T-helper 2 cell treated with Interferon-gamma antibody and Interleukin-4, amounts not matched to agents 5 μg/mL and 100 μg/mL, for 36 hours (primary cell): ENCODE measurements at regions not wholly inside any gene's neighbourhood (a gene's known extent, or its start where the extent isn't known, plus 50 kb on each side); places are given as distances from the start of the nearest gene placed in this dataset.

Experiments
- DNase-seq: peaks from one replicate; pipeline ENCODE4 v3.0.0; 2021; ENCODE audit warnings: low spot score
- H3K27ac Mint-ChIP-seq: one replicate; pipeline ENCODE4 v1.8.0; 2021; ENCODE audit warnings: mild to moderate bottlenecking, mixed read lengths
- H3K27me3 Mint-ChIP-seq: one replicate; pipeline ENCODE4 v1.8.0; 2021; ENCODE audit warnings: low read depth, mixed read lengths
- H3K36me3 Mint-ChIP-seq: one replicate; pipeline ENCODE4 v1.8.0; 2021; ENCODE audit warnings: low read depth, mixed read lengths
- H3K4me1 Mint-ChIP-seq: one replicate; pipeline ENCODE4 v1.8.0; 2021; ENCODE audit warnings: low read depth, mixed read lengths
- H3K4me3 Mint-ChIP-seq: one replicate; pipeline ENCODE4 v1.8.0; 2022; ENCODE audit warnings: mild to moderate bottlenecking, moderate library complexity, mixed read lengths
- H3K9me3 Mint-ChIP-seq: one replicate; pipeline ENCODE4 v1.8.0; 2021; ENCODE audit warnings: mixed read lengths

DNA sequence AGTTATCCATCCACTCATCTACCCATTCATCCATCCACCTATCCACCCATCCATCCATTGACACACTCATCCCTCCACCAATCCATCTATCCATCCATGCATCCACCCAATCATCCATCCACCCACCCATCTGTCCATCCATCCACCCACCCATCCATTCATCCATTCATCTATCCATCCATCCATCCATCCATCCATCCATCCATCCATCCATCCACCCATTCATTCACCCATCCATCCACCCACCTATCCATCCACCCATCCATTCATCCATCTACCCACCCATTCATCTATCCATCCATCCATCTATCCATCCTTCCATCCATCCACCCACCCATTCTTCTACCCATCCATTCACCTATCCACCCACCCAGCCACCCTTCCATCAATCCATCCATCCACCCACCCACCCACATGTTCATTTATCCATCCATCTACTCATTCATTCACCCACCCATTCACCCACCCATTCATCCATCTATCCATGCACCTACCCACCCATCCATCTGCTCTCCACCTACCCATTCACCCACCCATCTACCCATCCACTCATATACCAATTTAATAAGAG, 193.8 kb upstream of the ARID2 start:
- no peaks in the 10 kb centered on the region for H3K9me3 Mint-ChIP-seq
- H3K4me3 Mint-ChIP-seq = no peak overlapping the region
- peaks cover 16% of the 10 kb centered on the region for H3K27me3 Mint-ChIP-seq
- no peak for DNase-seq
- H3K36me3 Mint-ChIP-seq = no peaks in the 10 kb centered on the region
- H3K4me1 Mint-ChIP-seq = no peaks in the 10 kb centered on the region
- H3K27ac Mint-ChIP-seq = no peak overlapping the region

- no peak for DNase-seq
- Mint-ChIP-seq H3K27me3 (peaks cover 14% of the 10 kb centered on the region), H3K4me3 (no peak overlapping the region), H3K9me3 (no peaks in the 10 kb centered on the region), H3K36me3 (no peaks in the 10 kb centered on the region), H3K4me1 (no peaks in the 10 kb centered on the region), H3K27ac (no peak overlapping the region)
These were observed 193.2 kb upstream of the ARID2 start for GRCh38 chr12:45536284-45536683.

DNA sequence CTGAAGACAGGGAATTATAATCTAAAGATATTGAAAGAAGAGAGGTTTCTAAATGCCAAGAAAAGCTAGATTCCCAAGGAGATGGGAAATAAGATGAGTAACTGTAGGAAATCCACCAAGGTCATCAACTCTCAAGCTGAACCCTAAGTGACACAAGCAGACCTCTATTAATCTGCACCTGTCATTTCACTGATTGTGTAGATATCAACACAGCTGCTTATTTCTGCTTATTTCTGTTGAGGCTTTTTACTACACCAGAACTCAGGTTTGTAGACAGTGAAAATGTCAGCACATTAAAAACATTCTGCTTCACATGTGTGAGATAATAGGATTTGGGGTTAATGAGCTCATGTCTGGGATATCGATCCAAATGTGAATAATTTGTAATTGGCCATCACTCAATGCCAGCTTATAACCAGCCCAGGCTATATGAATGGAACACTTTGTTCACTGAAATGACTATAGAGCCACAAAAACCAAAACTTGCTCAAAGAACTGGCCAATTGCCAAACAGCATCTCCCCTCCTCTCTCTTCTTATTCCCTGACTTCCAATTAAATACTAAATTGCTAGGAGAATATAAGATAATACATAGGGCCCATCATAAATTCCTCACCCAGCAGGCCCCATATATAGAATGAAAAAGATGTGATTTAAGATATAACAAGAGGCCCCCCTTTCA, 188.7 kb upstream of the ARID2 start:
- peaks cover 4% of the 10 kb centered on the region for H3K4me1 Mint-ChIP-seq
- H3K9me3 Mint-ChIP-seq = no peaks in the 10 kb centered on the region
- H3K36me3 Mint-ChIP-seq = no peaks in the 10 kb centered on the region
- DNase-seq = no peak
- no peak overlapping the region for H3K27ac Mint-ChIP-seq
- peaks cover 27% of the 10 kb centered on the region for H3K27me3 Mint-ChIP-seq
- H3K4me3 Mint-ChIP-seq = no peak overlapping the region

- DNase-seq = peak; percentile 43
- Mint-ChIP-seq H3K27me3 (peaks cover 40% of the 10 kb centered on the region), H3K9me3 (no peaks in the 10 kb centered on the region), H3K36me3 (no peaks in the 10 kb centered on the region), H3K4me1 (peaks cover 4% of the 10 kb centered on the region), H3K4me3 (no peak overlapping the region), H3K27ac (no peak overlapping the region)
These were observed 185.6 kb upstream of the ARID2 start for GRCh38 chr12:45543887-45544286.

- DNase-seq = no peak
- Mint-ChIP-seq H3K27ac (no peak overlapping the region), H3K9me3 (no peaks in the 10 kb centered on the region), H3K4me3 (no peak overlapping the region), H3K36me3 (no peaks in the 10 kb centered on the region), H3K27me3 (peaks cover 50% of the 10 kb centered on the region), H3K4me1 (peaks cover 4% of the 10 kb centered on the region)
These were observed 183.0 kb upstream of the ARID2 start for GRCh38 chr12:45546545-45546944.

DNA sequence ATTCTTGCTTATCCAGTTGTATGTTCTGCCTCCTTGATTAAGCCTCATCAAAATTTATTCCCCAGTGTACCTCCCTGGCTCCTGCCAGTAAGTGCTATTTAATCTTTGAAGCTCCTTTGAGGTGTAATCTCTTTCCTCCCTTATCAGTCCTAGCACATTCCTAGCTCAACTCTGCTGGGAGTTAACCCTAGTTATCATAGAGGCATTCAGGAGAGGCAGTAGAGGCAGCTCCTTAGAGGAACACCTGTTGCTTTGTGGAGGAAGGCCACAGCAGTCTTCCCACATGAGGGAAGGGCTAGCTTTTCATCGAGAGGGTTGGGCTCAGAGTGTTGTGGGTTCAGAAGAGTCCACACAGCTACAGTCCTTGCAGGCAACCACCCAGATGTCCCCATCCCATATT, 182.4 kb upstream of the ARID2 start:
- no peak overlapping the region for H3K4me3 Mint-ChIP-seq

DNA sequence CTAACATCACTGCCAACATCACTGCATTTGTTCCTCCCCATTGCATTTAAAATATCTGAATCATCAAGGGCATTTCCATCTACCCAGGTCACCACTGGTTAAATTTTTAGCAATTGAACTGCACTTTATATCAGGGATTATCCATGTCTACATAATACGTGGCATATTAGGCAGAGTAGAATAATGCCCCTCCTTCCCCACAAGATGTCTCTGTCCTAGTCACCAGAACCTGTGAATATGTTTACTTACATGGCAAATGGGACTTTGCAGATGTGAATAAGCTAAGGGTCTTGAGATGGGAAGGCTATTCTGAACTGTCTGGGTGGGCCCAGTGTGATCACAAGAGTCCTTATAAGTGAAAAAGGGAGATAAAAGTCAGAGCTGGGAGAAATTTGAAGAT, 181.7 kb upstream of the ARID2 start:
- peaks cover 4% of the 10 kb centered on the region for H3K4me1 Mint-ChIP-seq
- DNase-seq = no peak
- no peak overlapping the region for H3K4me3 Mint-ChIP-seq

More for the DNA sequence above, 182.4 kb upstream of the ARID2 start:
- H3K4me1 Mint-ChIP-seq = peaks cover 4% of the 10 kb centered on the region
- H3K27me3 Mint-ChIP-seq = peaks cover 50% of the 10 kb centered on the region
- no peak for DNase-seq
- H3K9me3 Mint-ChIP-seq = no peaks in the 10 kb centered on the region
- no peaks in the 10 kb centered on the region for H3K36me3 Mint-ChIP-seq
- no peak overlapping the region for H3K27ac Mint-ChIP-seq

DNA sequence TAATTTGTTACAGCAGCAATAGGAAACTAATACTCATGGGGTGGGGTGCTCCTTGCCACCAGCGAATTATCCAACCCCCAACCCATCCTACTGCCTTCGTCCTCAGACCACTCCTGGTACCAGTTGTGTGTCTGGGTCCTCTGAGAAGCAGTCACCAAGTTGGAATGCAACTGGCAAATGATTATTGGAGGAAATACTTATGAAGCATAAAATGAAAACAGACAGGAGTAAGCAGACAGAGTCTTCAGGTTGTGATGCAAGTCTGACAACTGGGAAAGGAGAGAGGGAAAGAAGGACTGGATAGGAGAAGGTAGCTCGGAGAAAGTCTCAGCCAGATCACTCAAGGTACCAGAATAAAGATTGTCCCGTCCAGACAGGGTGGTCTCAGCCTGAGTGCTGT, 181.1 kb upstream of the ARID2 start:
- Mint-ChIP-seq H3K9me3 (no peaks in the 10 kb centered on the region), H3K36me3 (no peaks in the 10 kb centered on the region), H3K27me3 (peaks cover 43% of the 10 kb centered on the region), H3K4me1 (peaks cover 4% of the 10 kb centered on the region), H3K27ac (no peak overlapping the region), H3K4me3 (no peak overlapping the region)
- DNase-seq = no peak

More for the DNA sequence above, 181.7 kb upstream of the ARID2 start:
- peaks cover 48% of the 10 kb centered on the region for H3K27me3 Mint-ChIP-seq
- H3K36me3 Mint-ChIP-seq = no peaks in the 10 kb centered on the region
- H3K9me3 Mint-ChIP-seq = no peaks in the 10 kb centered on the region
- no peak overlapping the region for H3K27ac Mint-ChIP-seq

DNA sequence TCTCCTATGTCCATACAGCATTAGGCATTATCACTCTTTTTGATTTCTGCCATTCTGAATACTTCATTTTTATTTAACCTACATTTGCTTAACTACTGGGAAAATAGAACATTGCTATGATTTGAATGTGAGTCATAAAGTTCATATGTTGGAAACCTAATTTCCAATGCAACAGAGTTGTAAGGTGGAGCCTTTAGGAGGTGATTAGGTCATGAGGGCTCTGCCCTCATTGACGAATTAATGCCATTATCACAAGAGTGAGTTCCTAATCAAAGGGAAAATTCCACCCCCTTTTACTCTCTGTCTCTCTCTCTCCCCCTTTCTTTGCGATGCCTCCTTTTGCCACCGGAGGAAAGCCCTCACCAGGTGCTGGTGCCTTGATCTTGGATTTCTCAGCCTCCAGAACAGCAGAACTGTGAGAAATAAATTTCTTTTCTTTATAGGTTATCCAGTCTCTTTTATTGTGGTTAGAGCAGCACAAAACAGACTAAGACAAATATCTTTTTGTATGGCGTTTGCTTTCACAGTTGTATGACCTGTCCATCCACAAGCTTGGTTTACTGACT, 180.1 kb upstream of the ARID2 start:
- Mint-ChIP-seq H3K27ac (no peak overlapping the region), H3K4me3 (no peak overlapping the region), H3K27me3 (peaks cover 37% of the 10 kb centered on the region), H3K4me1 (no peaks in the 10 kb centered on the region), H3K36me3 (no peaks in the 10 kb centered on the region), H3K9me3 (no peaks in the 10 kb centered on the region)
- no peak for DNase-seq

DNA sequence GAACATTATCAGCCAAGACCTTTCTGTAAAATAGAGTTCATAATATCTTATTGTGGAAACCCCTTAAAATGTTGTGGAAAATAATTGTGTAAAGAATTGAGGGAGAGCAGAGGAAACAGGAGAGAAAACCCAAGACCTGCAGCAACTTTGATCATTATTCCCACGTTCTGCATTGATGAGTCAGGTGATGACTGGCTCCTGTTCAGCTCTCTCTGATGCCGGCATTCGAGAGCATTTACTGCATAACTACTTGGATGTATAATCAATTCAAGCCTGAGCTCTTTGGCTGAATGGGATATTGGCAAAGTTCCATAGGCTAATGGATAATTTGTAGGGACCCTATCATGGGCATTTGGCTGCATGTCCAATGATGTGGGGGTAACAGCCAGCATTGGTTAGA, 176.3 kb upstream of the ARID2 start:
- DNase-seq = no peak
- no peaks in the 10 kb centered on the region for H3K4me1 Mint-ChIP-seq
- no peaks in the 10 kb centered on the region for H3K36me3 Mint-ChIP-seq
- H3K4me3 Mint-ChIP-seq = no peak overlapping the region
- H3K9me3 Mint-ChIP-seq = no peaks in the 10 kb centered on the region
- no peak overlapping the region for H3K27ac Mint-ChIP-seq
- H3K27me3 Mint-ChIP-seq = peaks cover 19% of the 10 kb centered on the region

GRCh38 chr12:45557016-45557415, 172.5 kb upstream of the ARID2 start:
- Mint-ChIP-seq H3K9me3 (no peaks in the 10 kb centered on the region), H3K4me3 (no peak overlapping the region), H3K36me3 (no peaks in the 10 kb centered on the region), H3K27me3 (peaks cover 4% of the 10 kb centered on the region), H3K27ac (no peak overlapping the region), H3K4me1 (no peaks in the 10 kb centered on the region)
- DNase-seq = no peak

DNA sequence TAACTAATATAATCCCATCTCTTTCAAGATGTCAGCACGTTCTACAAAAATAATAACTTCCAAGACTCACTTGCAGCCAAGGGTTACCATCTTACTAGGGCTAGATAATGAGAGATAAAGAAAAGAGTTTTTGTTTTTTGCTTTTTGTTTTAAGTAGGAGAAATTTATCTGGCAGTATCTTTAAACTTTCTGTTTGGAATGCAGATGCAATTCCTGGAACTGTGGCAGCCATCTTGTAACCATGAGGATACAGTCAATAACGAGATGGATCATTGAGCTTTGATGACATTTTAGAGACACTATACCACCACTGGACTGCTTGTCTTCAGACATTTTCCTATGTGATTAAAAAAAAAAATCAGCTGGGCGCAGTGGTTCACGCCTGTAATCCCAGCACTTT, 171.2 kb upstream of the ARID2 start:
- no peak overlapping the region for H3K4me3 Mint-ChIP-seq
- H3K9me3 Mint-ChIP-seq = no peaks in the 10 kb centered on the region
- H3K27me3 Mint-ChIP-seq = peaks cover 4% of the 10 kb centered on the region

DNA sequence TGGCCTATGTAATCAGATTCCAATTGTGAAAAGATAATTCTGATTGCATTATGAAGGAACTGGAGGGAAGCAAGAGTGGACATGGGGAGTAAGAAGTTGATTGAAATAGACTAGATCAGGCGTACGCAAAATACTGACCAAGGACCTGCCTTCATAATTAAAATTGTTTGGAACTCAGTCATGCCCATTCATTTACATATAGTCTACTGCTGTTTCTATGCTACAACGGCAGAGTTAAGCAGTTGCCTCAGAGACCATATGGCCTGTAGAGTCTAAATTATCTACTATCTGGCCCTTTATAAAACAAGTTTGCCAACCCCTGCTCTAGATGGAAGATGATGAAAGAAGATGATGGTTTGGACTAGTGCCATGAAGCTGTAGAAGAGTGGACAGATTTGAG, 170.0 kb upstream of the ARID2 start:
- Mint-ChIP-seq H3K9me3 (no peaks in the 10 kb centered on the region), H3K27ac (no peak overlapping the region), H3K36me3 (no peaks in the 10 kb centered on the region), H3K27me3 (peaks cover 4% of the 10 kb centered on the region), H3K4me1 (no peaks in the 10 kb centered on the region), H3K4me3 (no peak overlapping the region)
- no peak for DNase-seq

More for the DNA sequence above, 171.2 kb upstream of the ARID2 start:
- Mint-ChIP-seq H3K27ac (no peak overlapping the region), H3K4me1 (no peaks in the 10 kb centered on the region), H3K36me3 (no peaks in the 10 kb centered on the region)
- no peak for DNase-seq

GRCh38 chr12:45560689-45561088, 168.8 kb upstream of the ARID2 start:
- no peaks in the 10 kb centered on the region for H3K9me3 Mint-ChIP-seq
- no peak overlapping the region for H3K4me3 Mint-ChIP-seq
- H3K36me3 Mint-ChIP-seq = no peaks in the 10 kb centered on the region
- DNase-seq = no peak
- H3K27ac Mint-ChIP-seq = no peak overlapping the region
- H3K4me1 Mint-ChIP-seq = no peaks in the 10 kb centered on the region
- H3K27me3 Mint-ChIP-seq = peaks cover 4% of the 10 kb centered on the region
